ENCODE measurements at regions not wholly inside any gene's neighbourhood (a gene's known extent, or its start where the extent isn't known, plus 50 kb on each side); places are given as distances from the start of the nearest gene placed in this dataset.

DNA sequence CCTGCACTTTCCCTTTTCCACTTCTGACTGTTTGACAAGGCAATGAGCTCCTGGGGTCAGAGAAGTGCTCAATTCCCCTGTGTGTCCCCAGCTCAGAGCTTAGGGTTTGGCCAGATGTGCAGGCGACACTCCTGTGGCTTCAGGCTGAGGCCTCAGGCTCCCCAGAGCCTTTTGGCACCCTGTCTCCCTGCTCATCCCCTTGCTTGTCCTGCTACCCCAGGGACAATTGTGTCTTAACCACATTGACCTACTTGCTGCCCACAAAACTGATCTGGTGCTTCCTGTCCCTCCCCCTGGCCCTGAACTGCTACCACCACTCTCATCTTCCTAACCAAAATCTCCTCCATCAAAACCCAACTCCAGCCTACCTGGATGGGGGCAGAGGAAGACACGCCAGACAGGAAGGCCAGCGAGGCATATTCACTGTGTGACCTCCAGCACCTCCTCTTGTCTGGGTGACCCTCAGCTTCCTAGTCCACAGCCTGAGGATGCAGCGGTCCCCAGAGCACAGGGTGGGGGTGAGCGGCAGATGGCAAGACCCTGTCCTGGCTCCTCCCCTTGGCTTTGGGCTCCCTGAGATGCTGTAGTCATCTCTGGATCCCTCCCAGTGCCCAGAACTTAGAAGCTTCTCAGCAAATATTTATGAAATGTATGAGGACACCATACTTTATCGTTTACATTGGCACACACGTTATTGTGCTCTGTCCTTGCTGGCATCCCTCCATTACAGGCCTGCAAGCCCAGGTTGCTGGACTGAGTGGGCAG, 98.9 kb upstream of the SLC6A6 start:
- TF ChIP-seq FOS (IDR thresholded peaks at IDR 0.05; ENCODE audit: low read depth, low read length), result no peak
- no peak for TF ChIP-seq MXI1 (IDR thresholded peaks at IDR 0.05; ENCODE audit: borderline replicate concordance, low read depth, low read length)
- TF ChIP-seq, protein P1, sequence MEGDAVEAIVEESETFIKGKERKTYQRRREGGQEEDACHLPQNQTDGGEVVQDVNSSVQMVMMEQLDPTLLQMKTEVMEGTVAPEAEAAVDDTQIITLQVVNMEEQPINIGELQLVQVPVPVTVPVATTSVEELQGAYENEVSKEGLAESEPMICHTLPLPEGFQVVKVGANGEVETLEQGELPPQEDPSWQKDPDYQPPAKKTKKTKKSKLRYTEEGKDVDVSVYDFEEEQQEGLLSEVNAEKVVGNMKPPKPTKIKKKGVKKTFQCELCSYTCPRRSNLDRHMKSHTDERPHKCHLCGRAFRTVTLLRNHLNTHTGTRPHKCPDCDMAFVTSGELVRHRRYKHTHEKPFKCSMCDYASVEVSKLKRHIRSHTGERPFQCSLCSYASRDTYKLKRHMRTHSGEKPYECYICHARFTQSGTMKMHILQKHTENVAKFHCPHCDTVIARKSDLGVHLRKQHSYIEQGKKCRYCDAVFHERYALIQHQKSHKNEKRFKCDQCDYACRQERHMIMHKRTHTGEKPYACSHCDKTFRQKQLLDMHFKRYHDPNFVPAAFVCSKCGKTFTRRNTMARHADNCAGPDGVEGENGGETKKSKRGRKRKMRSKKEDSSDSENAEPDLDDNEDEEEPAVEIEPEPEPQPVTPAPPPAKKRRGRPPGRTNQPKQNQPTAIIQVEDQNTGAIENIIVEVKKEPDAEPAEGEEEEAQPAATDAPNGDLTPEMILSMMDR (conservative IDR thresholded peaks at IDR 0.05; ENCODE audit: low read depth, low read length), result no peak
- no peak for TF ChIP-seq POLR2A (IDR thresholded peaks at IDR 0.05; ENCODE audit: low read depth, low read length)
- no peak for TF ChIP-seq SMC3 (IDR thresholded peaks at IDR 0.05; ENCODE audit: low read depth, low read length)
